Loucy (cell line): ENCODE measurements at regions not wholly inside any gene's neighbourhood (a gene's known extent, or its start where the extent isn't known, plus 50 kb on each side); places are given as distances from the start of the nearest gene placed in this dataset.

Source experiments
- H2AFZ ChIP-seq: fragments of 200-600 bp; sonication (generic); 2 replicates; pipeline ENCODE4 v1.6.0; 2016; ENCODE audit warnings: antibody characterized with exemption, mild to moderate bottlenecking, low read length, moderate library complexity
- H3F3A ChIP-seq: fragments of 200-600 bp; 2 replicates; pipeline ENCODE4 v1.6.0; 2016; ENCODE audit warnings: antibody characterized with exemption, low read depth, mild to moderate bottlenecking
- H3K27me3 ChIP-seq: fragments of 200-600 bp; sonication (generic); 2 replicates; pipeline ENCODE4 v1.6.1; 2014; ENCODE audit warnings: low read length, mild to moderate bottlenecking; ENCODE audit not compliant: insufficient read depth, poor library complexity, severe bottlenecking
- H3K36me3 ChIP-seq: fragments of 200-600 bp; sonication (generic); 2 replicates; pipeline ENCODE4 v1.6.1; 2016; ENCODE audit warnings: low read length; ENCODE audit not compliant: insufficient read depth
- H3K4me1 ChIP-seq: fragments of 200-600 bp; sonication (generic); 2 replicates; pipeline ENCODE4 v1.5.1; 2014; ENCODE audit warnings: low read length, mild to moderate bottlenecking; ENCODE audit not compliant: insufficient read depth, poor library complexity, severe bottlenecking
- H3K4me2 ChIP-seq: fragments of 200-600 bp; sonication (generic); 2 replicates; pipeline ENCODE4 v1.6.0; 2014; ENCODE audit warnings: antibody characterized with exemption, low read length, low read depth, mild to moderate bottlenecking; ENCODE audit not compliant: poor library complexity, severe bottlenecking
- H3K4me3 ChIP-seq: fragments of 200-600 bp; sonication (generic); 2 replicates; pipeline ENCODE4 v1.5.1; 2014; ENCODE audit warnings: low read length, mild to moderate bottlenecking, mixed read lengths; ENCODE audit not compliant: poor library complexity, severe bottlenecking
- H3K79me2 ChIP-seq: fragments of 200-600 bp; sonication (generic); 2 replicates; pipeline ENCODE4 v1.6.1; 2014; ENCODE audit warnings: low read length; ENCODE audit not compliant: insufficient read depth
- H3K9ac ChIP-seq: fragments of 200-600 bp; sonication (generic); 2 replicates; pipeline ENCODE4 v1.6.0; 2014; ENCODE audit warnings: mild to moderate bottlenecking, low read depth, low read length, moderate library complexity; ENCODE audit not compliant: poor library complexity, severe bottlenecking
- H3K9me2 ChIP-seq: fragments of 200-600 bp; sonication (generic); replicated peaks from 2 replicates; pipeline ENCODE4 v1.6.1; 2016; ENCODE audit warnings: low read depth, low read length, mixed read lengths
- H3K9me3 ChIP-seq: fragments of 200-600 bp; sonication (generic); 2 replicates; pipeline ENCODE4 v1.6.1; 2014; ENCODE audit warnings: mild to moderate bottlenecking, antibody characterized with exemption, low read length, low read depth; ENCODE audit not compliant: insufficient read depth
- H4K20me1 ChIP-seq: fragments of 200-600 bp; sonication (generic); 2 replicates; pipeline ENCODE4 v1.6.0; 2014; ENCODE audit warnings: antibody characterized with exemption, low read length, mild to moderate bottlenecking; ENCODE audit not compliant: insufficient read depth, poor library complexity, severe bottlenecking
- EZH2phosphoT487 ChIP-seq: fragments of 200-600 bp; IDR thresholded peaks from 2 replicates; pipeline ENCODE4 v1.6.1; 2018; ENCODE audit warnings: antibody characterized with exemption, mild to moderate bottlenecking, moderate library complexity, borderline replicate concordance
- TF ChIP-seq, protein P1 (sequence below): fragments of 200-600 bp; sonication (generic); conservative IDR thresholded peaks from 2 replicates; pipeline ENCODE4 v1.5.1; 2014; ENCODE audit warnings: mild to moderate bottlenecking, antibody characterized with exemption, low read length

DNA sequence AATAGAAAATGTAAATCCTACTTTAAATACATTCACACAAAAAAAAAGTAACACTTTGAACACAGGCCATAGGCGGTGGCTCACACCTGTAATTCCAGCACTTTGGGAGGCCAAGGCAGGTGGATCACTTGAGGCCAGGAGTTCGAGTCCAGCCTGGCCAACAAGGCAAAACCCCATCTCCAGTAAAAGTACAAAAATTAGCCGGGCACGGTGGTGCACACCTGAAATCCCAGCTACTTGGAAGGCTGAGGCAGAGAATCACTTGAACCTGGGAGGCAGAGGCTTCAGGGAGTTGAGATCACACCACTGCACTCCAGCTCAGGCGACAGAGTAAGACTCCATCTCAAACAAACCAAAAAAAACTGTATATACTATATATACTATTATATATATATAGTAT, 303.6 kb downstream of the BCL11A start:
- Histone ChIP-seq H3K36me3 (no peaks in the 10 kb centered on the region), H3K4me1 (no peaks in the 10 kb centered on the region), H3K4me2 (no peak overlapping the region), H3K27me3 (no peaks in the 10 kb centered on the region), H3F3A (no peaks in the 10 kb centered on the region), H3K9me2 (no peaks in the 10 kb centered on the region), H3K9ac (no peak overlapping the region), H3K4me3 (no peak overlapping the region), H2AFZ (no peak overlapping the region), H3K9me3 (no peaks in the 10 kb centered on the region), H3K79me2 (no peaks in the 10 kb centered on the region), H4K20me1 (no peaks in the 10 kb centered on the region)
- TF ChIP-seq, protein P1, sequence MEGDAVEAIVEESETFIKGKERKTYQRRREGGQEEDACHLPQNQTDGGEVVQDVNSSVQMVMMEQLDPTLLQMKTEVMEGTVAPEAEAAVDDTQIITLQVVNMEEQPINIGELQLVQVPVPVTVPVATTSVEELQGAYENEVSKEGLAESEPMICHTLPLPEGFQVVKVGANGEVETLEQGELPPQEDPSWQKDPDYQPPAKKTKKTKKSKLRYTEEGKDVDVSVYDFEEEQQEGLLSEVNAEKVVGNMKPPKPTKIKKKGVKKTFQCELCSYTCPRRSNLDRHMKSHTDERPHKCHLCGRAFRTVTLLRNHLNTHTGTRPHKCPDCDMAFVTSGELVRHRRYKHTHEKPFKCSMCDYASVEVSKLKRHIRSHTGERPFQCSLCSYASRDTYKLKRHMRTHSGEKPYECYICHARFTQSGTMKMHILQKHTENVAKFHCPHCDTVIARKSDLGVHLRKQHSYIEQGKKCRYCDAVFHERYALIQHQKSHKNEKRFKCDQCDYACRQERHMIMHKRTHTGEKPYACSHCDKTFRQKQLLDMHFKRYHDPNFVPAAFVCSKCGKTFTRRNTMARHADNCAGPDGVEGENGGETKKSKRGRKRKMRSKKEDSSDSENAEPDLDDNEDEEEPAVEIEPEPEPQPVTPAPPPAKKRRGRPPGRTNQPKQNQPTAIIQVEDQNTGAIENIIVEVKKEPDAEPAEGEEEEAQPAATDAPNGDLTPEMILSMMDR, result no peak

DNA sequence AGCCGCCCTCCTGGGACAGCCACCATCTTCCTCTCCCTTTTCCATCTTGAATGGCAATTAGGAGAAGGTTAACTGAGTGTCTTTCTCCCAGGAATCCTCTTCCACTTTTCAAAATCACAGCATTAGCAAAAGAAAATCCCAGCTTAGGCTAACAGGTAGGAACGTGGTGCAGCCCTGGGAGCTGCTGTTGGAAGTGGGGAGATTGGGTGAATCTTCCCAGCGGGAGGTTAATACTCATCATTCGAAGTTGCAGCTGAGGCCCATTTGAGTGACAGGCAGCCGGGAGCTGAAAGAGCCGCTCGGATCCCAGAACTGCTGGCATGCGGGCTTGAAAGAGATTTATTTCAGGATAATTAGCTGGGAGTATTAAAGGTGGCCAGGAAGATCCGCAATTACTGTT, 306.0 kb downstream of the BCL11A start:
- no peak for TF ChIP-seq EZH2phosphoT487
- TF ChIP-seq, protein P1, result no peak
- Histone ChIP-seq H3K9me3 (no peaks in the 10 kb centered on the region), H3K9ac (no peak overlapping the region), H3K4me1 (no peaks in the 10 kb centered on the region), H3F3A (no peaks in the 10 kb centered on the region), H3K36me3 (no peaks in the 10 kb centered on the region), H3K79me2 (no peaks in the 10 kb centered on the region), H3K27me3 (no peaks in the 10 kb centered on the region), H4K20me1 (no peaks in the 10 kb centered on the region), H3K4me2 (no peak overlapping the region), H3K9me2 (no peaks in the 10 kb centered on the region), H3K4me3 (no peak overlapping the region), H2AFZ (no peak overlapping the region)

DNA sequence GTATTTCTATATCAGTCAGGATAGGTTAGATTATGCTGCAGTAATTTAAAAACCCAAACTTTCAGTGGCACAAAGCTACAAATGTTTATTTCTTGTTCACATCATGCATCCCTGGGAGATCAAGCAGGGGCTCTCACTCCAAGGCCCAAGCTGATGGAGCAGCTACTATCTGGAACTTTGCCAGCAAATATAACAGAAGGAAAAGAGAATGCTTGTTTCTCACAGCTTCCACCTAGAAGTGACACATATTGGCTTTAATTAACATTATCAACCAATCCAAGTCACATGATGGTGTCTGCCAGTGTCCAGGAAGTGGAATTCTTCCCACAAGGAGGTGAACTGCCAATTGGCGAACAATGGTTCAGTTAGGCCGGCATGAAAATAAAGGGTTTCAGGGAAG, 306.9 kb downstream of the BCL11A start:
- no peaks in the 10 kb centered on the region for H3K9me2 ChIP-seq
- H3K9ac ChIP-seq, result no peak overlapping the region
- no peaks in the 10 kb centered on the region for H3K79me2 ChIP-seq
- TF ChIP-seq, protein P1, result no peak
- no peak for TF ChIP-seq EZH2phosphoT487
- H3K4me1 ChIP-seq, result no peaks in the 10 kb centered on the region
- H3F3A ChIP-seq, result no peaks in the 10 kb centered on the region
- H3K4me2 ChIP-seq, result no peak overlapping the region
- no peaks in the 10 kb centered on the region for H3K27me3 ChIP-seq
- H2AFZ ChIP-seq, result no peak overlapping the region
- H4K20me1 ChIP-seq, result no peaks in the 10 kb centered on the region
- no peaks in the 10 kb centered on the region for H3K36me3 ChIP-seq
- no peaks in the 10 kb centered on the region for H3K9me3 ChIP-seq
- no peak overlapping the region for H3K4me3 ChIP-seq
